ENCODE measurements at regions not wholly inside any gene's neighbourhood (a gene's known extent, or its start where the extent isn't known, plus 50 kb on each side); places are given as distances from the start of the nearest gene placed in this dataset.
"Not testable (repeated sequence)": the region's sequence is repeated elsewhere in the genome, so short reads cannot be mapped to it uniquely, and the experiment has no call there.

- Histone ChIP-seq H3K4me1 (ENCODE audit: control insufficient read depth in 1 of 2, insufficient read depth in 1 of 2, low read depth in 1 of 2, low read length in 1 of 2) (no peaks in the 10 kb centered on the region), H3K27ac (no peak overlapping the region), H3K9me3 (no peaks in the 10 kb centered on the region), H3K27me3 (no peaks in the 10 kb centered on the region), H3K4me3 (ENCODE audit: low read depth in 1 of 2, low read length in 1 of 2) (no peak overlapping the region), H3K36me3 (no peaks in the 10 kb centered on the region)
- no peak for TF ChIP-seq CTCF (IDR thresholded peaks at IDR 0.05)
Observed at GRCh38 chr7:119999738-120000475, 273.1 kb upstream of the KCND2 start.

GRCh38 chr7:120005720-120006119 is 267.3 kb upstream of the KCND2 start:
- TF ChIP-seq CTCF (IDR thresholded peaks at IDR 0.05), result no peak
- Histone ChIP-seq H3K9me3 (no peaks in the 10 kb centered on the region), H3K36me3 (no peaks in the 10 kb centered on the region), H3K27ac (no peak overlapping the region), H3K4me3 (ENCODE audit: low read depth in 1 of 2, low read length in 1 of 2) (no peak overlapping the region), H3K27me3 (no peaks in the 10 kb centered on the region), H3K4me1 (ENCODE audit: control insufficient read depth in 1 of 2, insufficient read depth in 1 of 2, low read depth in 1 of 2, low read length in 1 of 2) (no peaks in the 10 kb centered on the region)

GRCh38 chr7:120014301-120014700 is 258.7 kb upstream of the KCND2 start:
- H3K4me1 ChIP-seq (ENCODE audit: control insufficient read depth in 1 of 2, insufficient read depth in 1 of 2, low read depth in 1 of 2, low read length in 1 of 2); H3K9me3 ChIP-seq; H3K27ac ChIP-seq; H3K4me3 ChIP-seq (ENCODE audit: low read depth in 1 of 2, low read length in 1 of 2); H3K36me3 ChIP-seq; H3K27me3 ChIP-seq: not testable (repeated sequence)

GRCh38 chr7:120014925-120015465 is 258.0 kb upstream of the KCND2 start:
- no peaks in the 10 kb centered on the region for H3K27me3 ChIP-seq
- no peaks in the 10 kb centered on the region for H3K9me3 ChIP-seq
- no peak overlapping the region for H3K4me3 ChIP-seq (ENCODE audit: low read depth in 1 of 2, low read length in 1 of 2)
- H3K27ac ChIP-seq, result no peak overlapping the region
- TF ChIP-seq CTCF (IDR thresholded peaks at IDR 0.05), result no peak
- H3K36me3 ChIP-seq, result no peaks in the 10 kb centered on the region
- H3K4me1 ChIP-seq (ENCODE audit: control insufficient read depth in 1 of 2, insufficient read depth in 1 of 2, low read depth in 1 of 2, low read length in 1 of 2), result no peaks in the 10 kb centered on the region

GRCh38 chr7:120021085-120021484 is 251.9 kb upstream of the KCND2 start:
- no peaks in the 10 kb centered on the region for H3K36me3 ChIP-seq
- no peaks in the 10 kb centered on the region for H3K4me1 ChIP-seq (ENCODE audit: control insufficient read depth in 1 of 2, insufficient read depth in 1 of 2, low read depth in 1 of 2, low read length in 1 of 2)
- H3K27ac ChIP-seq, result no peak overlapping the region
- no peaks in the 10 kb centered on the region for H3K27me3 ChIP-seq
- H3K9me3 ChIP-seq, result no peaks in the 10 kb centered on the region
- TF ChIP-seq CTCF (IDR thresholded peaks at IDR 0.05), result no peak
- H3K4me3 ChIP-seq (ENCODE audit: low read depth in 1 of 2, low read length in 1 of 2), result no peak overlapping the region

- Histone ChIP-seq H3K9me3 (no peaks in the 10 kb centered on the region), H3K36me3 (no peaks in the 10 kb centered on the region), H3K27me3 (no peaks in the 10 kb centered on the region), H3K4me1 (ENCODE audit: control insufficient read depth in 1 of 2, insufficient read depth in 1 of 2, low read depth in 1 of 2, low read length in 1 of 2) (no peaks in the 10 kb centered on the region), H3K27ac (no peak overlapping the region), H3K4me3 (ENCODE audit: low read depth in 1 of 2, low read length in 1 of 2) (no peak overlapping the region)
- TF ChIP-seq CTCF (IDR thresholded peaks at IDR 0.05), result no peak
Observed at GRCh38 chr7:120023494-120024167, 249.3 kb upstream of the KCND2 start.

All from neutrophil (primary cell).